ENCODE measurements at regions not wholly inside any gene's neighbourhood (a gene's known extent, or its start where the extent isn't known, plus 50 kb on each side); places are given as distances from the start of the nearest gene placed in this dataset.

DNA sequence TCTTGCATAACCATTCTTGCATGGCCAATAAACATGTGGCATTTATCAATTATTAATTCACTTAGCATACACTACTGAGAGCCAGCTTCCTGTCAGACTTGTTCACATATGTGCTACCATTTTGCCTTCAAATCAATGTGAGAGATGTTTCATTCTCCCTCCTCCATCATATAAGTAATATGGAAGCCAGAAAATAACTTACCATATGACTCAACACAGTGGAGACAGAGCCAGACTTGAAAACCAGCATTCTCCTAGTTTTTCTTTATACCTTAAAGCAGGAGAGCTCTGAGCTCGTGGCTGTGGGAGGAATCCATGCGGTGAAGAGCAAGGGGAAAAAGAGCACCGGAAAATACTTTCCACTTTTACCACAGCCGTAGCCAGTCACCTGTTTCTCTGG is 215.0 kb upstream of the LRATD1 start:
- H3K27me3 ChIP-seq = no peaks in the 10 kb centered on the region
- intact Hi-C loops (cut with DNase I) = no loop called here
- TF ChIP-seq, protein P1, sequence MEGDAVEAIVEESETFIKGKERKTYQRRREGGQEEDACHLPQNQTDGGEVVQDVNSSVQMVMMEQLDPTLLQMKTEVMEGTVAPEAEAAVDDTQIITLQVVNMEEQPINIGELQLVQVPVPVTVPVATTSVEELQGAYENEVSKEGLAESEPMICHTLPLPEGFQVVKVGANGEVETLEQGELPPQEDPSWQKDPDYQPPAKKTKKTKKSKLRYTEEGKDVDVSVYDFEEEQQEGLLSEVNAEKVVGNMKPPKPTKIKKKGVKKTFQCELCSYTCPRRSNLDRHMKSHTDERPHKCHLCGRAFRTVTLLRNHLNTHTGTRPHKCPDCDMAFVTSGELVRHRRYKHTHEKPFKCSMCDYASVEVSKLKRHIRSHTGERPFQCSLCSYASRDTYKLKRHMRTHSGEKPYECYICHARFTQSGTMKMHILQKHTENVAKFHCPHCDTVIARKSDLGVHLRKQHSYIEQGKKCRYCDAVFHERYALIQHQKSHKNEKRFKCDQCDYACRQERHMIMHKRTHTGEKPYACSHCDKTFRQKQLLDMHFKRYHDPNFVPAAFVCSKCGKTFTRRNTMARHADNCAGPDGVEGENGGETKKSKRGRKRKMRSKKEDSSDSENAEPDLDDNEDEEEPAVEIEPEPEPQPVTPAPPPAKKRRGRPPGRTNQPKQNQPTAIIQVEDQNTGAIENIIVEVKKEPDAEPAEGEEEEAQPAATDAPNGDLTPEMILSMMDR (IDR thresholded peaks at IDR 0.05) = no peak
- no peak for TF ChIP-seq POLR2AphosphoS5 (IDR thresholded peaks at IDR 0.05; ENCODE audit: insufficient read depth in 1 of 2, low read depth in 1 of 2)
- no peak for TF ChIP-seq POLR2A (IDR thresholded peaks at IDR 0.05)
- no peak overlapping the region for H3K27ac ChIP-seq
- no peak for DNase-seq (ENCODE audit: extremely low spot score in 2 of 2)
- no peaks in the 10 kb centered on the region for H3K4me1 ChIP-seq
- no peaks in the 10 kb centered on the region for H3K9me3 ChIP-seq
- no peaks in the 10 kb centered on the region for H3K36me3 ChIP-seq
- H3K4me3 ChIP-seq = no peak overlapping the region

DNA sequence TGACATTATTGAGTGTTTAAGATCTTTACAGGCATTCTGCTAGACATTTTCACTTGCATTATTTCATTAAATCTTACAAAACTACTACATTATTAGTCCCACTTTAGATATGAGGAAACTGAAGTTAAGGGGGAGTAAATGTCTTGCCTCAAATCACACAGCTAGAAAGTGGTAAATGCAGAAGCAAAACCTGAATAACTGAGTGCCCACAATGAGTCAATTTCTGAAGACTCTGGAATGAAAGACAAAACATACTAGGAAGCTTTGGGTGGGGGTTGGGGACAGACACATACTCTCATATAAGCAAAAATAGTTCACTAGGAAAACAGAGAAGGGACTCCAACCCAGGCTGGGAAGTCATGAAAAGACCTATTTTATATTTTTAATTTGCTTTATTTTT is 214.4 kb upstream of the LRATD1 start:
- no peaks in the 10 kb centered on the region for H3K4me1 ChIP-seq

DNA sequence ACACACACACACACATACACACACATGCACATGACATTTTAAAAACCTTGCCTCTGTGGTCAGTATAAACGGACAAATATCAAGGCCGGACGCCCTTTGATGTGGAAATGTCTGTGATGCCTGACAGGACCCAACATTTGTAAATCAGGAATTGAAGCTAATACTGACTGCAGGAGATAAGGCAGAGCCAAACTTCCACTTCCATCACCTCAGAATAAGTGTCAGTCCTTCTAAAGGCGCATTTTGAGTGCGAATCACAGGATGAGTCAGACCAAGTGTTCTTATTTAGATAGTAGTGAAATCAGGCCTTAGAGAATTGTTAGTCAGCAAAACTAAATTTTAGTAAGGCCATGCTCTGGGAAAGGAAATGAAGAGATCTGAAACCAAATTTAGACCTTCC is 211.7 kb upstream of the LRATD1 start:
- intact Hi-C loops (cut with DNase I) = no loop called here
- no peaks in the 10 kb centered on the region for H3K4me1 ChIP-seq
- H3K27ac ChIP-seq = no peak overlapping the region
- TF ChIP-seq, protein P1 (IDR thresholded peaks at IDR 0.05) = no peak
- TF ChIP-seq POLR2A (IDR thresholded peaks at IDR 0.05) = no peak
- no peak for TF ChIP-seq POLR2AphosphoS5 (IDR thresholded peaks at IDR 0.05; ENCODE audit: insufficient read depth in 1 of 2, low read depth in 1 of 2)
- no peak overlapping the region for H3K4me3 ChIP-seq
- no peaks in the 10 kb centered on the region for H3K9me3 ChIP-seq
- no peaks in the 10 kb centered on the region for H3K27me3 ChIP-seq
- DNase-seq (ENCODE audit: extremely low spot score in 2 of 2) = no peak
- no peaks in the 10 kb centered on the region for H3K36me3 ChIP-seq

More for the DNA sequence above, 214.4 kb upstream of the LRATD1 start:
- no peaks in the 10 kb centered on the region for H3K27me3 ChIP-seq
- no peak for DNase-seq (ENCODE audit: extremely low spot score in 2 of 2)
- H3K4me3 ChIP-seq = no peak overlapping the region
- intact Hi-C loops (cut with DNase I) = no loop called here
- TF ChIP-seq, protein P1 (IDR thresholded peaks at IDR 0.05) = no peak
- no peak for TF ChIP-seq POLR2A (IDR thresholded peaks at IDR 0.05)
- no peaks in the 10 kb centered on the region for H3K9me3 ChIP-seq
- H3K36me3 ChIP-seq = no peaks in the 10 kb centered on the region
- H3K27ac ChIP-seq = no peak overlapping the region

DNA sequence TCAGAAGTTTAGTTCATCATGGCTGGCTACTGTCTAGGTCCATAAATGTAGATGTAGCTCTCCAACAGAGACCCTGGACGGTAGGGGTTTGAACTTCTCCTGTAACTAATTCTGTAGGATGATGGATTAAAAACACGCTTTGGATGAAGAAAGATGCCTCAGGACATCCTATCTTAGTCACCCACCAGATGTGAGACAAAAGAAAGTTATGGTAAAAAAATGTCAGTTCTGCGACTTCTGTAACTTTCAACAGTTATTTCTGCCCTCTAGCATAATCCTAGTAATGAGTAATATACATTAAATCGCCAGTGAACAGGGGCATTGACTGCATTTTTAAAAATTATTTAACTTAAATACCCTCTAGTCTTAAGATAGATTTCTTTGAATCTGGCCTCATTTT is 210.1 kb upstream of the LRATD1 start:
- intact Hi-C loops (cut with DNase I) = no loop called here

DNA sequence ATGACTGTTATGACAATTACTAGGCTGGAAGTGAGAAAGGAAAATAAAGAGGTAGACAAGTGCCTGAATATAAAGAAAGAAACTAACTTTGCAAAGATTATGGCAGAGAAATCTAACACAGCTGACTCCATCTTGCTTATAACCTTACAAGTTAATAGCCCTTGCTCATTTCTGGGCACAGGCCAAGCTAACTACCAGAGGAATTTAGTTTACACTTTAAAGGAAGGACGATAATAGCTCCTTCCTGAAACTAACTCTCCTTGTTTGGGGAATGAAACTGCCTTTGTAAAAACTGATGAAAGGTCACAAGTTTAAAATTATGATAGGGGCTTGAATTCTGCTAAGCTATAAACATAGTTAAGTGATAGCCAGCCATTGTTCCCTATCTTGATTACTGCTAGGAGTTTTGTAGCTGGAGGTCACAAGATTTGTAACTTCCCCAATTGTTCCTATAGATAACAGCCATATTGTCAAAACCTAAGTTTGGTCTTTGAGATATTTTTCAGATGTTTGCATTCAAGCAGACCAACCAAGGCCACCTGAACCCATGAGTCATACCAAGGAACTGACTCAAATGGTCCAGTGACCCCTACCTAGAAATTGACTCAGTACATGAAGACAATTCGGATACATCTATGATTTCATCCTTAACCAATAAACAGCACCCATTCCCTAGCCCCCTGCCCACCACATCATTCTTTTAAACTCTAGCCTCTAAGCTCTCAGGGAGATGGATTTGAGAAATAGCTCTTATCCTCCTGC is 209.2 kb upstream of the LRATD1 start:
- H3K36me3 ChIP-seq = no peaks in the 10 kb centered on the region
- H3K4me3 ChIP-seq = no peak overlapping the region
- TF ChIP-seq POLR2AphosphoS5 (IDR thresholded peaks at IDR 0.05; ENCODE audit: insufficient read depth in 1 of 2, low read depth in 1 of 2) (no peak), POLR2A (IDR thresholded peaks at IDR 0.05) (no peak)
- TF ChIP-seq, protein P1 (IDR thresholded peaks at IDR 0.05) = no peak
- no peaks in the 10 kb centered on the region for H3K4me1 ChIP-seq
- no peaks in the 10 kb centered on the region for H3K9me3 ChIP-seq
- H3K27me3 ChIP-seq = no peaks in the 10 kb centered on the region
- DNase-seq (ENCODE audit: extremely low spot score in 2 of 2) = no peak
- intact Hi-C loops (cut with DNase I) = no loop called here
- no peak overlapping the region for H3K27ac ChIP-seq

More for the DNA sequence above, 210.1 kb upstream of the LRATD1 start:
- Histone ChIP-seq H3K36me3 (no peaks in the 10 kb centered on the region), H3K27ac (no peak overlapping the region), H3K27me3 (no peaks in the 10 kb centered on the region), H3K4me1 (no peaks in the 10 kb centered on the region), H3K9me3 (no peaks in the 10 kb centered on the region), H3K4me3 (no peak overlapping the region)
- no peak for DNase-seq (ENCODE audit: extremely low spot score in 2 of 2)
- TF ChIP-seq POLR2AphosphoS5 (IDR thresholded peaks at IDR 0.05; ENCODE audit: insufficient read depth in 1 of 2, low read depth in 1 of 2) (no peak), POLR2A (IDR thresholded peaks at IDR 0.05) (no peak)
- TF ChIP-seq, protein P1 (IDR thresholded peaks at IDR 0.05) = no peak

Data from vagina (tissue), 2 donors.